ENCODE measurements at regions not wholly inside any gene's neighbourhood (a gene's known extent, or its start where the extent isn't known, plus 50 kb on each side); places are given as distances from the start of the nearest gene placed in this dataset.

DNA sequence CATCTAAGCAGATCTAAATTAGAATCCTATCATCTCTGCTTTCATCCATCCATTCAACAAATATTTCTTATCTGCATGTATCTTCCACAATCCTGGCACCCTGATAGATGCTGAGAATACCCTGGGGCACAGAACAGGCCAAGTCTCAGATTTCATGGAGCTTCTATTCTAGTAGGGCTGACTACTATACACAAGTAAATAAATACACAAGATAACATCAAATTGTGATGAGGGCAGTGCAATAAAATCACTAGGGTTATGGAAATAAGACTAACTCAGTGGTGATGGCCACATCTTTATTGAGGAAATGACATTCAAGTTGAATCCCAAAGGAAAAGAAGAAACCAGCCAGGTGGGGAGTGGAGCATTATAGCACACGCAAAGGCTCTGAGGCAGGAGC lies 138.4 kb upstream of the GLRA1 start:
- TF ChIP-seq GATA3 (IDR thresholded peaks at IDR 0.05; ENCODE audit: low read depth, low read length) (no peak), GATA2 (IDR thresholded peaks at IDR 0.05; ENCODE audit: low read depth, low read length) (no peak)

Measured in SH-SY5Y (cell line).